Heart right ventricle (tissue), 16 donors: ENCODE measurements at regions not wholly inside any gene's neighbourhood (a gene's known extent, or its start where the extent isn't known, plus 50 kb on each side); places are given as distances from the start of the nearest gene placed in this dataset.

Experiments
- ATAC-seq, 8 donors: fragments of 200-7000 bp; cut with Tn5 transposase; one replicate each; pipeline ENCODE4 v1.9.1; 2020; ENCODE audit warnings: mild to moderate bottlenecking in 8 of 8, moderate library complexity in 8 of 8, moderate number of reproducible peaks in 1 of 8
- DNase-seq, 2 donors: peaks; one replicate each; pipeline ENCODE4 v3.0.0-alpha.2; 2020
- H3K27ac ChIP-seq, 10 donors: fragments of 200-600 bp; sonication (generic) in 2 of 10; one replicate each; pipeline versions ENCODE4 v1.5.0 to v1.8.0; 2020 to 2022; ENCODE audit warnings: mild to moderate bottlenecking in 3 of 10
- H3K27me3 ChIP-seq, 7 donors: fragments of 200-600 bp; one replicate each; pipeline ENCODE4 v1.8.0; 2021 to 2022; ENCODE audit warnings: mild to moderate bottlenecking in 2 of 7
- H3K36me3 ChIP-seq, 9 donors: fragments of 200-600 bp; sonication (generic) in 1 of 9; one replicate each; pipeline versions ENCODE4 v1.5.0 to v1.8.0; 2020 to 2022; ENCODE audit warnings: mild to moderate bottlenecking in 2 of 9
- H3K4me1 ChIP-seq, 9 donors: fragments of 200-600 bp; sonication (generic) in 1 of 9; one replicate each; pipeline versions ENCODE4 v1.5.0 to v1.8.0; 2020 to 2022; ENCODE audit warnings: mild to moderate bottlenecking in 4 of 9
- H3K4me3 ChIP-seq, 10 donors: fragments of 200-600 bp; sonication (generic) in 2 of 10; one replicate each; pipeline versions ENCODE4 v1.5.0 to v1.8.0; 2020 to 2022; ENCODE audit warnings: mild to moderate bottlenecking in 7 of 10, moderate library complexity in 2 of 10
- H3K9me3 ChIP-seq, 11 donors: fragments of 200-600 bp in 10 of 11; sonication (generic) in 2 of 11; one replicate each; pipeline versions ENCODE4 v1.5.0 to v1.8.0; 2013 to 2022; ENCODE audit warnings: mild to moderate bottlenecking in 2 of 11, control low read depth in 1 of 11, moderate library complexity in 1 of 11
- WGBS, 2 donors: extraction: QIAGEN DNeasy Blood & Tissue Kit; methylation state at CpG; one replicate each; pipeline ENCODE4 v1.1.7; 2013; ENCODE audit warnings: inconsistent platforms in 1 of 2; 5-methylcytosine and 5-hydroxymethylcytosine counted together
- intact Hi-C, 10 donors: fragments of 100-400 bp; cut with DNase I; formaldehyde crosslinking; loops; one replicate each; pipeline versions ENCODE4 v1.11.1 to v1.14.2; 2022
- TF ChIP-seq, protein P1 (sequence below), 9 donors: fragments of 200-600 bp; sonication (generic) in 2 of 9; IDR thresholded peaks; one replicate each; pipeline versions ENCODE4 v1.5.0 to v1.8.0; 2021 to 2022; ENCODE audit warnings: antibody characterized with exemption in 9 of 9, mild to moderate bottlenecking in 5 of 9, moderate library complexity in 1 of 9
- donor health status: Arrhythmogenic right ventricular cardiomyopathy.
- donor health status: ischemic (EF 13 %, LVEDD 7.1; RV severe dilation, severe dysfunction).
- donor health status: healthy with polysubstance abuse.
- donor health status: DM: no; HTN: yes; CAD: no.
- donor health status: DM: no; HTN: no; CAD: no.
- donor health status: ischemic (EF 25% LVEDD 6.9; RV normal size, moderate dysfunction).
- donor health status: ischemic (EF 25% LVEDD 5.7; RV mildly dilated, moderate dysfunction).
- donor health status: healthy.
- donor health status: DM: yes; HTN: yes; CAD: no.
- donor health status: Ischemic cardiomyopathy.
- donor health status: ischemic (EF 35%, LVEDD 5.7; RV mildly dilated, moderate dysfunction).
- donor health status: nonischemic (EF 11% LVEDD 7.7; RV severe dilation, severe dysfunction).
- donor health status: DM: yes; HTN: yes; CAD: no.
- donor health status: PGD.
- donor health status: ischemic (EF 29% LVEDD 5.4; RV normal size, mild dysfunction).
- donor health status: nonischemic (EF 23%, LVEDD 6.1; RV moderate dilation, normal function).

DNA sequence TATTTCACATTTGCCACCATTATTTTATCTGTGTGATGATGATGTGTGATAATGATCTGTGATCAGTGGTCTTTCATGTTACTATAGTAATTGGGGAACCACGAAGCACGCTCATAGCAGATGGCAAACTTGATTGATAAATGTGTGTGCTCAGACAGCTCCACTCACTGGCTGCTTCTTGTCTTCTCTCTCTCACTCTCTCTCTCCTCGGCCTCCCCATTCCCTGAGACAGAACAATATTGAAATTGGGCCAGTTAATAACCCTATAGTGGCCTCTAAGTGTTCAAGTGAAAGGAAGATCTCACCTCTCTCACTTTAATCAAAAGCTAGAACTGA lies 60.7 kb upstream of the RAPGEF4 start:
- Histone ChIP-seq H3K9me3 (peaks cover 0 to 14% (median 4%) of the 10 kb centered on the region in 11 donors), H3K27me3 (no peaks in the 10 kb centered on the region), H3K27ac (no peak overlapping the region), H3K4me1 (peaks cover 0 to 4% (median 0%) of the 10 kb centered on the region in 9 donors), H3K4me3 (no peak overlapping the region), H3K36me3 (no peaks in the 10 kb centered on the region)
- DNase-seq: no peak
- WGBS, 2 donors: 62% methylated on average over 3 of the region's 3 CpGs
- ATAC-seq: peak in 1 of 8 donors; percentile 25
- TF ChIP-seq, protein P1, sequence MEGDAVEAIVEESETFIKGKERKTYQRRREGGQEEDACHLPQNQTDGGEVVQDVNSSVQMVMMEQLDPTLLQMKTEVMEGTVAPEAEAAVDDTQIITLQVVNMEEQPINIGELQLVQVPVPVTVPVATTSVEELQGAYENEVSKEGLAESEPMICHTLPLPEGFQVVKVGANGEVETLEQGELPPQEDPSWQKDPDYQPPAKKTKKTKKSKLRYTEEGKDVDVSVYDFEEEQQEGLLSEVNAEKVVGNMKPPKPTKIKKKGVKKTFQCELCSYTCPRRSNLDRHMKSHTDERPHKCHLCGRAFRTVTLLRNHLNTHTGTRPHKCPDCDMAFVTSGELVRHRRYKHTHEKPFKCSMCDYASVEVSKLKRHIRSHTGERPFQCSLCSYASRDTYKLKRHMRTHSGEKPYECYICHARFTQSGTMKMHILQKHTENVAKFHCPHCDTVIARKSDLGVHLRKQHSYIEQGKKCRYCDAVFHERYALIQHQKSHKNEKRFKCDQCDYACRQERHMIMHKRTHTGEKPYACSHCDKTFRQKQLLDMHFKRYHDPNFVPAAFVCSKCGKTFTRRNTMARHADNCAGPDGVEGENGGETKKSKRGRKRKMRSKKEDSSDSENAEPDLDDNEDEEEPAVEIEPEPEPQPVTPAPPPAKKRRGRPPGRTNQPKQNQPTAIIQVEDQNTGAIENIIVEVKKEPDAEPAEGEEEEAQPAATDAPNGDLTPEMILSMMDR (IDR thresholded peaks at IDR 0.05): peak in 1 of 9 donors; percentile 9
- intact Hi-C loops: loop anchor here in 5 of 10 donors (5.0 to 10.0 kb wide), 4 partner anchors 78 to 500 kb away; no protein-coding TSS in a partner anchor

DNA sequence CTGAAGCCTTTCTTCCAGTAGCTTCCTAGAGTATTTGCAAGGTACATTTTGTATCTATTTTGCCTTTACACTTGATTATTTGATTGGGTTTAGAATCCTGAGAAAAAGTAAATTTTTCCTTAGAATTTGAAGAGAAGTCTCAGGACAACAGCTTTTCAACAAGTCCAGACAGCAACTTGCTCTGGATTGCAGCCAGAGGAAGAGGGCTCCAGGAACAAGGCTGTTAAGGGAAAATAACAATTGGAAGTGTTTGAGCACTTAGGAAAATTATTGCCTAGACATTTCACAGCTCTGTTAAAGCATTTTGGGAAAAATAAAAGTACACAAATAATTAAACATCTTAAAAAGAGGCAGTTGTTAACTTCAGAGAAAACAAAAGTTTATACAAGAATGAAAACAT lies 58.3 kb upstream of the RAPGEF4 start:
- TF ChIP-seq, protein P1 (IDR thresholded peaks at IDR 0.05): no peak
- intact Hi-C loops: loop anchor here in 4 of 10 donors (5.0 to 10.0 kb wide), 3 partner anchors 83 to 503 kb away; no protein-coding TSS in a partner anchor
- ATAC-seq (no peak), DNase-seq (no peak)
- Histone ChIP-seq H3K27me3 (no peaks in the 10 kb centered on the region), H3K9me3 (peaks cover 0 to 14% (median 4%) of the 10 kb centered on the region in 11 donors), H3K4me1 (peaks cover 0 to 4% (median 0%) of the 10 kb centered on the region in 9 donors), H3K27ac (no peak overlapping the region), H3K36me3 (no peaks in the 10 kb centered on the region), H3K4me3 (no peak overlapping the region)

DNA sequence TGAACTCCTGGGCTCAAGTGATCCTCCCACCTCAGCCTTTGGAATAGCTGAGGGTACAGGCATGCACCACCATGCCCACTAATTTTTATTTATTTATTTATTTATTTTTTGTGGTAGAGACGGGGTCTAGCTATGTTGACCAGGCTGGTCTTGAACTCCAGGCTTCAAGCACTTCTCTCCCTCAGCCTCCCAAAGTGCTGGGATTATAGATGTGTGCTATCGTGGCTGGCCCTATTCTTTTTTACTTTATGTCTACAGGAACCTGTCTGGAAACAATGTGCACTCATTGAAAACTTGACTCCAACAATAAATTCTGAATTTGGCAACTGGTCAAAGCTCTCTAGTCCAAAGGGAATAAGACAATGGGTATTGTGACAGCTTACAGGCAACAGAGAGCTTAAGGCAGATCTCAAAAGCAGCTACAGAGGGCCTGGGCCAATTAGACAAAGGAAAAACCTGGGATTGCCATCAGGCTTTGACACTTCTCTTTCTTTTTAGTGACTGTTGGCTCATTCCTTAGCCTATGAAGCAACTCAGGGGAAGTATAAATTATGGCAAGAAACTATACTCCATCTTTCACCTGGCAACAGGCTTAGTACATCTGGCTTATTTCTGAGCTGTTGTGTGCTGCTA lies 55.1 kb upstream of the RAPGEF4 start:
- no peaks in the 10 kb centered on the region for H3K27me3 ChIP-seq
- TF ChIP-seq, protein P1 (IDR thresholded peaks at IDR 0.05): no peak
- DNase-seq (peak in 1 of 2 donors; percentile 13), ATAC-seq (peak; percentile 25 to 95 (median 88))
- WGBS, 2 donors: 56 to 81% methylated on average over 2 of the region's 2 CpGs
- no peaks in the 10 kb centered on the region for H3K36me3 ChIP-seq
- H3K4me3 ChIP-seq: no peak overlapping the region
- H3K9me3 ChIP-seq: peaks cover 0 to 10% (median 4%) of the 10 kb centered on the region in 11 donors
- H3K27ac ChIP-seq: no peak overlapping the region
- intact Hi-C loops: loop anchor here in 1 of 10 donors (5.0 kb wide), 1 partner anchor 78 kb away; no protein-coding TSS in a partner anchor
- H3K4me1 ChIP-seq: peaks cover 0 to 3% (median 0%) of the 10 kb centered on the region in 9 donors

DNA sequence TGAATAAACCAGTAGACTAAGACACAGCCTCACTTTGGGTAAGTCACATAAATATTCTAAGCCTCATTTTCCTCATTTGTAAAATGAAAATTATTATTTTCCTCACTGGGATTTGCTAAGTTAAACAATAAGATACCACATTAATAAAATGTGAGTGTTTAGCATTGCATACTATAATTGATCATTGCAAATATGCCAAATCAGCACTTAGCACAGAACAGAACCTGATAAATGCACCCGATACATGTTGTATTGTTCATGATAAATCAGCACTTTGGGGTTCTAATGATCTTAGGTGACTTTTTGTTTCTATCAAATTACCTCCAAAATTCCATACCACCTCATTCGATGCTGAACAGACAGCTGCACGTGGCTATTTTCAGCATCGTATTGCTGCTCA lies 50.2 kb upstream of the RAPGEF4 start:
- intact Hi-C loops: no loop called here

More for the DNA sequence above, 50.2 kb upstream of the RAPGEF4 start:
- 95 to 97% methylated on average over 4 of the region's 4 CpGs for WGBS, 2 donors
- no peaks in the 10 kb centered on the region for H3K36me3 ChIP-seq
- TF ChIP-seq, protein P1 (IDR thresholded peaks at IDR 0.05): no peak
- DNase-seq (no peak), ATAC-seq (no peak)
- H3K9me3 ChIP-seq: peaks cover 0 to 9% (median 0%) of the 10 kb centered on the region in 11 donors
- H3K4me3 ChIP-seq: no peak overlapping the region
- no peaks in the 10 kb centered on the region for H3K4me1 ChIP-seq
- peaks cover 0 to 3% (median 0%) of the 10 kb centered on the region in 7 donors for H3K27me3 ChIP-seq
- no peak overlapping the region for H3K27ac ChIP-seq
